ENCODE measurements at regions not wholly inside any gene's neighbourhood (a gene's known extent, or its start where the extent isn't known, plus 50 kb on each side); places are given as distances from the start of the nearest gene placed in this dataset.

DNA sequence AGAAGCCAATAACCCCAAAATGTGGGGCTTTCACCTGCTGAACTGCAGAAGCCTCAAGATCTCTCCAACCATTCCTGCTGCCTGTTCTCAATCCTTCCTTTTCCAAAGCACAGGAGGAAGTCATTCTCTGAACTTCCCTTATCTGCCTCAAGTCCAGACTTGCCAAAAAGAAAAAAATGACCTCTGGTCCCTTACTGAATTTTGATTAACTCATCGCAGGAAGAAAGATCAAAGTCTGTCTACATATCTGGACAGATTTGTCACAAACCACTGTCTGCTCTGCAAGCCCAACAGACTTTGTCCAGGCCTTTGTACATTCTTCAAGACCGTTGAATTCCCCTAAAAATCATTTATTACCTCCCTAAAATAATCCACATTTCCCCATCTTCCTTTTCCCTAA, 126.5 kb upstream of the NBEA start:
- Histone ChIP-seq H3K27me3 (ENCODE audit: control insufficient read depth in 2 of 2, insufficient read depth in 1 of 2, low read length in 1 of 2) (no peaks in the 10 kb centered on the region), H3K9me3 (ENCODE audit: control insufficient read depth in 2 of 2, insufficient read depth in 1 of 2, low read length in 1 of 2) (peaks cover 0 to 3% of the 10 kb centered on the region in 2 donors), H3K4me3 (ENCODE audit: low read length in 2 of 2) (no peak overlapping the region), H3K27ac (ENCODE audit: low read depth in 1 of 2, low read length in 1 of 2) (no peak overlapping the region), H3K4me1 (ENCODE audit: control insufficient read depth in 2 of 2, insufficient read depth in 2 of 2, low read length in 2 of 2) (no peaks in the 10 kb centered on the region), H3K36me3 (ENCODE audit: control insufficient read depth in 2 of 2, insufficient read depth in 2 of 2, low read length in 1 of 2) (no peaks in the 10 kb centered on the region)
- WGBS: 86% methylated on average over 2 of the region's 2 CpGs
- no peak for DNase-seq (ENCODE audit: low read depth in 6 of 9, low spot score in 9 of 9)

DNA sequence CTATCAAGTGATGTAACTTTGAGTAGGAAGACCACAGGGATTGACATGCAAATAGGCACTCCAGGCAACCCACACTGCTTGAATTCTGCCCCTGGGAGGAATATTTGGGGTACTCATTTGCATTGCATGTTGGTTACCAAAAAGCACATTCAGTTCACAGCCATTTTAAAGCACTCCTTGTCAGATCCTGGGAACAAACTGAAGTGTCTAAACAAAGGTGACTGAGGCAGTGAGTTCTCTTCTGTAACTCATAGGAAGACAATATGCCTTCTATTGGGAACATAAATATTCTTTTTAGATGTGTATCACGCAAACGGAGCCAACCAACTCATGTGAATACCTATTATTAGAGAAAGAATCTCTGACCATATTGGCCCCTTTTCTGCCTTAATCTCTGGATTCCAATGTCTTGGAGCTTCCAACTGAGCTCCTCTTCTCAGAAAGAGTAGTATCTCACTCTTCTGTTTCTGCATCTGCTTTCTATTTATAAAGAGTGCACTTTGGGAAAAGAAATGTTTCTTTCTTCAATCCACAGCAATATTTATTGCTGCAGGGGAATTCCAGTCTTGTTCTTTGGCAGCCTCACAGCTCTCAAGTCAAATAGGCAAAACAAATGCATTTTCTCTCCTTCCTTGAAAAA, 125.7 kb upstream of the NBEA start:
- Histone ChIP-seq H3K27ac (ENCODE audit: low read depth in 1 of 2, low read length in 1 of 2) (peak overlapping the region in 1 of 2 donors; percentile 3), H3K4me1 (ENCODE audit: control insufficient read depth in 2 of 2, insufficient read depth in 2 of 2, low read length in 2 of 2) (no peaks in the 10 kb centered on the region), H3K36me3 (ENCODE audit: control insufficient read depth in 2 of 2, insufficient read depth in 2 of 2, low read length in 1 of 2) (no peaks in the 10 kb centered on the region), H3K4me3 (ENCODE audit: low read length in 2 of 2) (no peak overlapping the region), H3K27me3 (ENCODE audit: control insufficient read depth in 2 of 2, insufficient read depth in 1 of 2, low read length in 1 of 2) (no peaks in the 10 kb centered on the region), H3K9me3 (ENCODE audit: control insufficient read depth in 2 of 2, insufficient read depth in 1 of 2, low read length in 1 of 2) (peaks cover 0 to 3% of the 10 kb centered on the region in 2 donors)
- DNase-seq (ENCODE audit: low read depth in 6 of 9, low spot score in 9 of 9): peak in 1 of 9 donors; percentile 2
- 63% methylated on average over 2 of the region's 2 CpGs for WGBS

DNA sequence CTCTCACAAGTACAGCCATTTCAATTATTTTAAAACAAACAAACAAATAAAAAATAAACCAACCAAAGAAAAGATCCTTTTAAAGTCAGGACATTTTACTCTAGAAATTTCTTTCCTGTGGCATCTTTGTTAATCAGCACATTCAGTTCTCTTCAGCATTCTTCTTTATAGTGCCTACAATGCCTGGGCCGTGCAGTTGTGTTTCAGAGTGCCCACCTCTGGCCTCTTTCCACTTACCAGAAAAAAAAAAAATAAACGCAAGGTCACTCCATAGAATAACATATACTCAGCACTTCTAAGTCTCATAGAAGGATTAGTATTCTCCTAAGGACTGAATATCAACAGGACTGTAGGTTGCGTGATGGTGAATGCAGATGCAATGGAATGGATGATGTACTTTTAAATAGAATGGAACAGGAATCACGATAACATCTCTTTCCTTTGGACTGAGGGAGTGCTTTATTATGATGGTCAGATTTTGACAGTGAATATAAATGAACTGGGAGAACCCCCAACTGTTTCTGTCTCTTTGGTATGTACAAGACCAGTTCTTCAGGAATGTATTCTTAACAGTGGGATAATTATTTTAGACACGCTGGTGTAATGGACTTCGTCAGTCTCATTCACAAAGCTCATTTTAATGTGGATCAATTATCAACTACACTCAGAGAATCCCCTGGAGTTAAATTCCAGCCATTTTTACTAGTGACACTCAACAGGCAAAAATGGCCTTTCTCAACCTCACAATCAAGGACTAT, 125.0 kb upstream of the NBEA start:
- no peaks in the 10 kb centered on the region for H3K4me1 ChIP-seq (ENCODE audit: control insufficient read depth in 2 of 2, insufficient read depth in 2 of 2, low read length in 2 of 2)
- H3K36me3 ChIP-seq (ENCODE audit: control insufficient read depth in 2 of 2, insufficient read depth in 2 of 2, low read length in 1 of 2): no peaks in the 10 kb centered on the region
- WGBS: 66% methylated on average over 6 of the region's 6 CpGs
- no peak for DNase-seq (ENCODE audit: low read depth in 6 of 9, low spot score in 9 of 9)
- no peaks in the 10 kb centered on the region for H3K27me3 ChIP-seq (ENCODE audit: control insufficient read depth in 2 of 2, insufficient read depth in 1 of 2, low read length in 1 of 2)
- H3K4me3 ChIP-seq (ENCODE audit: low read length in 2 of 2): no peak overlapping the region
- peaks cover 0 to 3% of the 10 kb centered on the region in 2 donors for H3K9me3 ChIP-seq (ENCODE audit: control insufficient read depth in 2 of 2, insufficient read depth in 1 of 2, low read length in 1 of 2)
- H3K27ac ChIP-seq (ENCODE audit: low read depth in 1 of 2, low read length in 1 of 2): peak overlapping the region in 1 of 2 donors; percentile 18

- WGBS: 80% methylated on average over 1 of the region's 1 CpG
- Histone ChIP-seq H3K9me3 (ENCODE audit: control insufficient read depth in 2 of 2, insufficient read depth in 1 of 2, low read length in 1 of 2) (peaks cover 0 to 3% of the 10 kb centered on the region in 2 donors), H3K27ac (ENCODE audit: low read depth in 1 of 2, low read length in 1 of 2) (no peak overlapping the region), H3K4me1 (ENCODE audit: control insufficient read depth in 2 of 2, insufficient read depth in 2 of 2, low read length in 2 of 2) (no peaks in the 10 kb centered on the region), H3K27me3 (ENCODE audit: control insufficient read depth in 2 of 2, insufficient read depth in 1 of 2, low read length in 1 of 2) (no peaks in the 10 kb centered on the region), H3K4me3 (ENCODE audit: low read length in 2 of 2) (no peak overlapping the region), H3K36me3 (ENCODE audit: control insufficient read depth in 2 of 2, insufficient read depth in 2 of 2, low read length in 1 of 2) (no peaks in the 10 kb centered on the region)
- DNase-seq (ENCODE audit: low read depth in 6 of 9, low spot score in 9 of 9): no peak
Measured at GRCh38 chr13:34822650-34823049, 119.4 kb upstream of the NBEA start.

- WGBS: 92% methylated on average over 2 of the region's 2 CpGs
- H3K27me3 ChIP-seq (ENCODE audit: control insufficient read depth in 2 of 2, insufficient read depth in 1 of 2, low read length in 1 of 2): no peaks in the 10 kb centered on the region
- no peak for DNase-seq (ENCODE audit: low read depth in 6 of 9, low spot score in 9 of 9)
- peaks cover 0 to 4% of the 10 kb centered on the region in 2 donors for H3K9me3 ChIP-seq (ENCODE audit: control insufficient read depth in 2 of 2, insufficient read depth in 1 of 2, low read length in 1 of 2)
- no peak overlapping the region for H3K4me3 ChIP-seq (ENCODE audit: low read length in 2 of 2)
- H3K27ac ChIP-seq (ENCODE audit: low read depth in 1 of 2, low read length in 1 of 2): no peak overlapping the region
- no peaks in the 10 kb centered on the region for H3K36me3 ChIP-seq (ENCODE audit: control insufficient read depth in 2 of 2, insufficient read depth in 2 of 2, low read length in 1 of 2)
- no peaks in the 10 kb centered on the region for H3K4me1 ChIP-seq (ENCODE audit: control insufficient read depth in 2 of 2, insufficient read depth in 2 of 2, low read length in 2 of 2)
Measured at GRCh38 chr13:34826432-34826831, 115.6 kb upstream of the NBEA start.

GRCh38 chr13:34833562-34834182, 108.4 kb upstream of the NBEA start:
- no peak overlapping the region for H3K27ac ChIP-seq (ENCODE audit: low read depth in 1 of 2, low read length in 1 of 2)
- no peak overlapping the region for H3K4me3 ChIP-seq (ENCODE audit: low read length in 2 of 2)
- H3K27me3 ChIP-seq (ENCODE audit: control insufficient read depth in 2 of 2, insufficient read depth in 1 of 2, low read length in 1 of 2): no peaks in the 10 kb centered on the region
- no peaks in the 10 kb centered on the region for H3K36me3 ChIP-seq (ENCODE audit: control insufficient read depth in 2 of 2, insufficient read depth in 2 of 2, low read length in 1 of 2)
- no peak for DNase-seq (ENCODE audit: low read depth in 6 of 9, low spot score in 9 of 9)
- peaks cover 0 to 6% of the 10 kb centered on the region in 2 donors for H3K9me3 ChIP-seq (ENCODE audit: control insufficient read depth in 2 of 2, insufficient read depth in 1 of 2, low read length in 1 of 2)
- no peaks in the 10 kb centered on the region for H3K4me1 ChIP-seq (ENCODE audit: control insufficient read depth in 2 of 2, insufficient read depth in 2 of 2, low read length in 2 of 2)
- 28% methylated on average over 6 of the region's 6 CpGs for WGBS

DNA sequence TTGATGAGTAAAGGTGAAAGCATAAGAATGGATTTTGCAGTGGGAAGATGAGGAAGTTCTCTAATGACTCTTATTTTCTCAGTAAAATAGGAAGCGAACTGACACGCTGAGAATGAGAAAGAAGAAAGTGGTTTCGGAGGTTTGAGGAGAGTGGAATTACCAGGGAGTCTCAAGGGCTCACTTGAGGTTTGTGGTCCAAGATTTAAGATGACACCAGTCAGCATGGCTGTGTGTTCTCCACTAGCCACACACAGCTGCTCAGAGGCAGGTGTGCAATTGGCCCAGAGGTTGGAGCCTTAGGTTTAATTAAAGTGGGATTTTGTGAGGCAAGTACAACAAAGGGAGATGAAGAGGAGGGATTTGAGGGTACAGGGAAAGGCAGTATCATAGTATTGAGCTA, 99.6 kb upstream of the NBEA start:
- Histone ChIP-seq H3K27me3 (ENCODE audit: control insufficient read depth in 2 of 2, insufficient read depth in 1 of 2, low read length in 1 of 2) (no peaks in the 10 kb centered on the region), H3K4me3 (ENCODE audit: low read length in 2 of 2) (no peak overlapping the region), H3K9me3 (ENCODE audit: control insufficient read depth in 2 of 2, insufficient read depth in 1 of 2, low read length in 1 of 2) (no peaks in the 10 kb centered on the region), H3K4me1 (ENCODE audit: control insufficient read depth in 2 of 2, insufficient read depth in 2 of 2, low read length in 2 of 2) (no peaks in the 10 kb centered on the region), H3K27ac (ENCODE audit: low read depth in 1 of 2, low read length in 1 of 2) (no peak overlapping the region), H3K36me3 (ENCODE audit: control insufficient read depth in 2 of 2, insufficient read depth in 2 of 2, low read length in 1 of 2) (no peaks in the 10 kb centered on the region)
- 39% methylated on average over 3 of the region's 3 CpGs for WGBS
- DNase-seq (ENCODE audit: low read depth in 6 of 9, low spot score in 9 of 9): no peak

DNA sequence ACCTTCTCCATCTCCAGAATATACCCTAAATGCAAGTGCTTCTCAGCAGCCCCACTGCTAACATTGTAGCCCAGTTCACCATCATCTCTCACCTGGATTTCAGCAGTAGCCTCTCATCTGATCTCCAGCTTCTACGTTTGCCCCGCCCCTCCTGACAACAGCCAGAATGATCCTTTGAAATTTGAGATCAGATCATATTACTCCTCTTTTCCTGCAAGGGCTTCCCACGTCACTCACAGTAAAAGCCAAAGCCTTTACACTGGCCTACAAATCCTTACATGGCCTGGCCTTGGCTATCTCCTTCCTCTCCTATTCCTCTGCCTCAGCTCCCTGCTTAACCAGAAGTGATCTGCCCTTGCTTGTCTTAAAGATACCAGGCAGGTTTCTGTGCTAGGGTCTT, 94.3 kb upstream of the NBEA start:
- no peak overlapping the region for H3K27ac ChIP-seq (ENCODE audit: low read depth in 1 of 2, low read length in 1 of 2)
- H3K4me3 ChIP-seq (ENCODE audit: low read length in 2 of 2): no peak overlapping the region
- no peaks in the 10 kb centered on the region for H3K9me3 ChIP-seq (ENCODE audit: control insufficient read depth in 2 of 2, insufficient read depth in 1 of 2, low read length in 1 of 2)
- DNase-seq (ENCODE audit: low read depth in 6 of 9, low spot score in 9 of 9): no peak
- whole genome bisulfite sequencing: 80% methylated on average over 3 of the region's 3 CpGs
- no peaks in the 10 kb centered on the region for H3K4me1 ChIP-seq (ENCODE audit: control insufficient read depth in 2 of 2, insufficient read depth in 2 of 2, low read length in 2 of 2)
- H3K36me3 ChIP-seq (ENCODE audit: control insufficient read depth in 2 of 2, insufficient read depth in 2 of 2, low read length in 1 of 2): no peaks in the 10 kb centered on the region
- no peaks in the 10 kb centered on the region for H3K27me3 ChIP-seq (ENCODE audit: control insufficient read depth in 2 of 2, insufficient read depth in 1 of 2, low read length in 1 of 2)

GRCh38 chr13:34849406-34849805, 92.7 kb upstream of the NBEA start:
- H3K36me3 ChIP-seq (ENCODE audit: control insufficient read depth in 2 of 2, insufficient read depth in 2 of 2, low read length in 1 of 2): no peaks in the 10 kb centered on the region
- H3K4me1 ChIP-seq (ENCODE audit: control insufficient read depth in 2 of 2, insufficient read depth in 2 of 2, low read length in 2 of 2): no peaks in the 10 kb centered on the region
- no peak overlapping the region for H3K27ac ChIP-seq (ENCODE audit: low read depth in 1 of 2, low read length in 1 of 2)
- no peaks in the 10 kb centered on the region for H3K27me3 ChIP-seq (ENCODE audit: control insufficient read depth in 2 of 2, insufficient read depth in 1 of 2, low read length in 1 of 2)
- H3K9me3 ChIP-seq (ENCODE audit: control insufficient read depth in 2 of 2, insufficient read depth in 1 of 2, low read length in 1 of 2): no peaks in the 10 kb centered on the region
- H3K4me3 ChIP-seq (ENCODE audit: low read length in 2 of 2): no peak overlapping the region
- DNase-seq (ENCODE audit: low read depth in 6 of 9, low spot score in 9 of 9): no peak

Data from thymus (tissue), 11 donors.